Suprapubic skin (tissue), 4 donors: ENCODE measurements at regions not wholly inside any gene's neighbourhood (a gene's known extent, or its start where the extent isn't known, plus 50 kb on each side); places are given as distances from the start of the nearest gene placed in this dataset.

ENCODE experiments used
- DNase-seq, 2 donors: peaks; one replicate each; pipeline ENCODE4 v3.0.0-alpha.2; 2019; ENCODE audit warnings: low spot score in 2 of 2
- H3K27ac ChIP-seq: fragments of 200-600 bp; sonication (generic); one replicate; pipeline ENCODE4 v1.5.1; 2019
- H3K27me3 ChIP-seq: fragments of 200-600 bp; sonication (generic); one replicate; pipeline ENCODE4 v1.5.1; 2019
- H3K36me3 ChIP-seq: fragments of 200-600 bp; sonication (generic); one replicate; pipeline ENCODE4 v1.5.1; 2019
- H3K4me1 ChIP-seq: fragments of 200-600 bp; sonication (generic); one replicate; pipeline ENCODE4 v1.5.1; 2019
- H3K4me3 ChIP-seq: fragments of 200-600 bp; sonication (generic); one replicate; pipeline ENCODE4 v1.5.1; 2019; ENCODE audit warnings: mild to moderate bottlenecking
- H3K9me3 ChIP-seq: fragments of 200-600 bp; sonication (generic); one replicate; pipeline ENCODE4 v1.5.1; 2019
- EP300 ChIP-seq: sonication (generic); formaldehyde crosslinking; IDR thresholded peaks from one replicate; pipeline ENCODE4 v1.6.1; 2017; ENCODE audit warnings: antibody characterized with exemption
- POLR2A ChIP-seq, 2 donors: fragments of 450-650 bp; IDR thresholded peaks; one replicate each; pipeline ENCODE4 v1.6.1; 2017; ENCODE audit warnings: antibody characterized with exemption in 2 of 2, mild to moderate bottlenecking in 2 of 2, moderate library complexity in 2 of 2
- POLR2AphosphoS5 ChIP-seq, 3 donors: sonication (generic); formaldehyde crosslinking; IDR thresholded peaks; one replicate each; pipeline ENCODE4 v1.6.1; 2017; ENCODE audit warnings: antibody characterized with exemption in 3 of 3
- WGBS: methylation state at CpG from one replicate; pipeline ENCODE4 v1.1.5; 2018; 5-methylcytosine and 5-hydroxymethylcytosine counted together
- TF ChIP-seq, protein P1 (sequence below), 2 donors: fragments of 200-600 bp in 1 of 2; fragments of 450-650 bp in 1 of 2; sonication (generic) in 1 of 2; IDR thresholded peaks; one replicate each; pipeline ENCODE4 v1.5.1; 2016 to 2019; ENCODE audit warnings: antibody characterized with exemption in 2 of 2, mild to moderate bottlenecking in 1 of 2, moderate library complexity in 1 of 2

DNA sequence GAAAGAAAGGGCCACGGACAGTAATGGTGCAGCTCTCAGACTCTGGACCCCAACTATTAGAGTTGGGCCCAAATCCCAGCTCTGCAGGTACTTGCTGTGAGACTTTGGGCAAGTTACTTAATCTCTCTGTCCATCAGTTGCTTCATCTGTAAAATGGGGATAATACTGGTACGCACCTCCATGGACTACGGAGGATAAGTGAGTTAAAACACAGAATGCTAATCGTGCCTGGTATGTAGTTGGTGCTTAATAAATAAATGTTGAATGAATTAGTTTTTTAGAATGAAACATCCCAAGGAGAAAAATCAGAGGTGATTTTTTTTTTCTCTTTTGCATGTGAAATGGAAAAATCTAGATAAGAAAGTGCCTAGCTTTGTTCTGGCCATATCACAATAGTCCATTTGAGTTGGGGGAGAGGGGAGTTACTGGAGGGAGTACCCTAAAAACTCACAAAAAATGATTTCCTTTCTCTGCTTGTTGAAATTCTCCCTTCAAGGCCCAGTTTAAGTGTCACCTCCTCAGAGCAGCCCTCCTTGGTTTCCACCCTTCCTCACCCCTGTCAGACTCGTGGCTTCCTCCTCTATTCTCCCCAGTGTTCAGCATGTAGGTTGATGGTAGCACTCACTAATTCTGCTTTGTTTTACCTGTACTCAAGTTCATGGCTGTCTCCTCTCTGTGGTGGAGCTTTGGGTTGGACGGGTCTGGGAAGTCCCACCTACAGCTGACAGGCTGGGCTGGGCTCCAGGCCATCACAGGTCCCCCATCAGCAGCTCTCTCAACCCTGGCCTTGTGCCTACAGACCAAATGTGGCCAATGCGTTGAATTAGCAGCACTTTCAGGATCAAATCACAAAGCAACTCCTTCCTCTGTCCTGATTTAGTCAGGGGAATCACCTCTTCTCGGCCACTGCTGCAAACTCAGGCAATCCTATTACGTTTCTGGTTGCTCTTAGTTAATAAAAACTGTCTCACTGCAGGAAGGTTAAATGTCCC lies 92.8 kb upstream of the TAF1B start:
- no peak overlapping the region for H3K4me3 ChIP-seq
- no peaks in the 10 kb centered on the region for H3K9me3 ChIP-seq
- peaks cover 32% of the 10 kb centered on the region for H3K4me1 ChIP-seq
- no peaks in the 10 kb centered on the region for H3K36me3 ChIP-seq
- TF ChIP-seq POLR2AphosphoS5 (IDR thresholded peaks at IDR 0.05) (no peak), POLR2A (IDR thresholded peaks at IDR 0.05) (no peak), EP300 (no peak)
- TF ChIP-seq, protein P1, sequence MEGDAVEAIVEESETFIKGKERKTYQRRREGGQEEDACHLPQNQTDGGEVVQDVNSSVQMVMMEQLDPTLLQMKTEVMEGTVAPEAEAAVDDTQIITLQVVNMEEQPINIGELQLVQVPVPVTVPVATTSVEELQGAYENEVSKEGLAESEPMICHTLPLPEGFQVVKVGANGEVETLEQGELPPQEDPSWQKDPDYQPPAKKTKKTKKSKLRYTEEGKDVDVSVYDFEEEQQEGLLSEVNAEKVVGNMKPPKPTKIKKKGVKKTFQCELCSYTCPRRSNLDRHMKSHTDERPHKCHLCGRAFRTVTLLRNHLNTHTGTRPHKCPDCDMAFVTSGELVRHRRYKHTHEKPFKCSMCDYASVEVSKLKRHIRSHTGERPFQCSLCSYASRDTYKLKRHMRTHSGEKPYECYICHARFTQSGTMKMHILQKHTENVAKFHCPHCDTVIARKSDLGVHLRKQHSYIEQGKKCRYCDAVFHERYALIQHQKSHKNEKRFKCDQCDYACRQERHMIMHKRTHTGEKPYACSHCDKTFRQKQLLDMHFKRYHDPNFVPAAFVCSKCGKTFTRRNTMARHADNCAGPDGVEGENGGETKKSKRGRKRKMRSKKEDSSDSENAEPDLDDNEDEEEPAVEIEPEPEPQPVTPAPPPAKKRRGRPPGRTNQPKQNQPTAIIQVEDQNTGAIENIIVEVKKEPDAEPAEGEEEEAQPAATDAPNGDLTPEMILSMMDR (IDR thresholded peaks at IDR 0.05): no peak
- no peak for DNase-seq
- no peaks in the 10 kb centered on the region for H3K27me3 ChIP-seq
- WGBS: 88% methylated on average over 9 of the region's 9 CpGs
- H3K27ac ChIP-seq: no peak overlapping the region

DNA sequence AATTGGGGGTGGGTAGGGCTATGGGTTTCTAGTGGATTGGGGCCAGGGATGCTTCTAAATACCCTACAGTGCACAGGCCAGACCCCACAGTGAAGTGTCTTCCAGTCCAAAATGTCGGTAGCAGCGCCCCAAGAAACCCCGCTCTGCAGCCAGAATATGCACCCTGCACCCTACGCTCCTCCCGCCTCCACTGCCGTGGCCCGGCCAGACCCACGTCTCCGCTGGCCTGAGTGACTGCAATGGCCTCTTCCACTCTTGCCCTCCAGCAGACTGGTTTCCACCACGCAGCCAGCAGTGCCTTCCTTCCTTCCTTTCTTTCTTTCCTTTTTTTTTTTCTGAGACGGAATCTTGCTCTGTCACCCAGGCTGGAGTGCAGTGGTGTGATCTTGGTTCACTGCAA lies 91.4 kb upstream of the TAF1B start:
- Histone ChIP-seq H3K27ac (no peak overlapping the region), H3K4me1 (peaks cover 38% of the 10 kb centered on the region), H3K9me3 (no peaks in the 10 kb centered on the region), H3K4me3 (no peak overlapping the region), H3K27me3 (no peaks in the 10 kb centered on the region), H3K36me3 (no peaks in the 10 kb centered on the region)
- no peak for DNase-seq
- TF ChIP-seq, protein P1 (IDR thresholded peaks at IDR 0.05): no peak
- TF ChIP-seq POLR2A (IDR thresholded peaks at IDR 0.05) (no peak), POLR2AphosphoS5 (IDR thresholded peaks at IDR 0.05) (no peak), EP300 (no peak)
- WGBS: 95% methylated on average over 11 of the region's 11 CpGs

DNA sequence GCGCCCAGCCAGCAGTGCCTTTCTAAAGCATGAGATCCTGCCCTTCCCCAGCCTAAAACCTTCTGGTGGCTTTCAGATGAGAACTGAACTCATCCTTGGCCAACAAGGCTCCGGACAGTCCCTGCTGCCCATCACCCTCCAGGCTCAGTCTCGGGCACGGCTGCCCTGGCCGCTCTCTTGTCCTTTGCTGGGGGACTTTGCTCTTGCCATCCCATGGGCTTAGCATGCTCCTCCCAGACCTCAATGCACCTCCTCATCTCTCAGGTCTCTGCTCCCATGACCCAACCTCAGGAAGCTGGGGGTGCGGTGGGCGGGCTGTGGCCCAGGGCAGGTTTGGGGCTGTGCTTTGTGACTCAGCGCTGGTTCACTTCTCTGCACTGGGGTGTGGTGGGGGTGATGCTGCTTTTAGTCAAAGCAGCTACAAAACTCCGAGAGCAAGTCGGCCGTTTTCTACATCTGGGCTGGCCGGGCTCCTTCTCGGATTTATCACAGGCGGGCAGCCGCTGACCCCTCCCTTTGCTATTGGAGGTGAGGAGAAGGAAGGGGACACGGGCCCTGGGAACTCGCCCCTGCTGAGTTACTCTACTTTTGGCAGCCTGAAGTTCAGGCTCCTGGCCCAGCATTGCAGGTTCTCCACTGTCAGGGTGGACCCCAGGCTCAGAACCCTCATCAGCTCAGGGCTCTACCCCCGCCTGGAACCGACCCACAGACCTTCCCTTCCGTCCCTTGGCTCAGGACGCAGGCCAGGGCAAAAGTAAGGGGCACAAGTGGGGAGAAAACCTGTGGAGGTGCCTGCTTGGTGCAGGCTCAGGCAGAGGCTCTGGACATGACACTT lies 90.6 kb upstream of the TAF1B start:
- no peak for DNase-seq
- WGBS: 62% methylated on average over 10 of the region's 21 CpGs
- H3K9me3 ChIP-seq: no peaks in the 10 kb centered on the region
- no peaks in the 10 kb centered on the region for H3K36me3 ChIP-seq
- no peaks in the 10 kb centered on the region for H3K27me3 ChIP-seq
- peaks cover 46% of the 10 kb centered on the region for H3K4me1 ChIP-seq
- TF ChIP-seq EP300 (no peak), POLR2AphosphoS5 (IDR thresholded peaks at IDR 0.05) (no peak), POLR2A (IDR thresholded peaks at IDR 0.05) (no peak)
- TF ChIP-seq, protein P1 (IDR thresholded peaks at IDR 0.05): no peak
- peak overlapping the region; percentile 27 for H3K4me3 ChIP-seq
- H3K27ac ChIP-seq: peak overlapping the region; percentile 85

DNA sequence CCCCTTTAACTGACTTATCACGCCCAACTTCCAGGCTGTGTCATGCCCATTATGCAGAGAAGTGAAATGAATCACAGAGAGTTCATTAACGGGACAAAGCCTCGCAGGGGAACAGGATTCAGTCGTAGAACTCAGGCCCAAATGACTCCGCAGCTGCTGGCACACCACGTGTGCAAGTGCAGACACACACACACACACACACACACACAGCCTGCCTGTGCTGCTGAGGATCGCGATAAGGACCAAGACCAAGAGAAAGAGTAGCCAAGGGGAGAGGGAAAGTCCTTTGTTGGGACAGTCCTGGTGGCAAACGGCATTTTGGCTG lies 90.0 kb upstream of the TAF1B start:
- WGBS: 10% methylated on average over 9 of the region's 9 CpGs
- H3K27ac ChIP-seq: peak overlapping the region; percentile 85
- H3K4me1 ChIP-seq: peaks cover 52% of the 10 kb centered on the region

More for the DNA sequence above, 90.0 kb upstream of the TAF1B start:
- Histone ChIP-seq H3K27me3 (no peaks in the 10 kb centered on the region), H3K4me3 (peak overlapping the region; percentile 27), H3K9me3 (no peaks in the 10 kb centered on the region), H3K36me3 (no peaks in the 10 kb centered on the region)
- no peak for DNase-seq
- TF ChIP-seq EP300: no peak
- TF ChIP-seq POLR2AphosphoS5 (IDR thresholded peaks at IDR 0.05): no peak
- no peak for TF ChIP-seq POLR2A (IDR thresholded peaks at IDR 0.05)
- TF ChIP-seq, protein P1 (IDR thresholded peaks at IDR 0.05): no peak
